OCI-LY3 (cell line): ENCODE measurements at regions not wholly inside any gene's neighbourhood (a gene's known extent, or its start where the extent isn't known, plus 50 kb on each side); places are given as distances from the start of the nearest gene placed in this dataset.

Experiments
- EZH2phosphoT487 ChIP-seq: fragments of 200-600 bp; shearing (Covaris generic); IDR thresholded peaks from 2 replicates; pipeline ENCODE4 v1.6.1; 2018; ENCODE audit warnings: antibody characterized with exemption, mixed run types, low read depth
- TF ChIP-seq, protein P1 (sequence below): fragments of 200-600, 300-600 bp; sonication (generic); IDR thresholded peaks from 2 replicates; pipeline ENCODE4 v1.5.1; 2014; ENCODE audit warnings: antibody characterized with exemption, low read length, low read depth

DNA sequence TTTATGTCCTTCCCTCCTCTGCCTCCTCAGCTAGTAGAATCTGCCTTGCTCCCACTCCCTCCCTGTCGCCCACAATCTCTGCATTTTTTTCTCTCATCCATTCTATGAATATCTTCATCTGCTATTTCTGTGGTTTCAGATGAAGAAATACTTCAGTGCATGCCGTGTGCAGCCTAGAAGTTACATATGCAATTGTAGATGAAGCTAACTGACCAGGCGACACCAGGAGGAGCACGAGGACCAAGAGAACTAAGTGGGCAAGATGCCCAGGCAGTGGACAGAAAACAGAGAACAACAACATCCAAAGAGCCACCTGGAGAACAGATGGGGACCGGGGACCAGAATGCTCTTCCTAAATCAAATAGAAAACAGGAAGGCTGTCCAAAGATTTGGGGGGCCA is 121.4 kb upstream of the ATP11B start:
- TF ChIP-seq, protein P1, sequence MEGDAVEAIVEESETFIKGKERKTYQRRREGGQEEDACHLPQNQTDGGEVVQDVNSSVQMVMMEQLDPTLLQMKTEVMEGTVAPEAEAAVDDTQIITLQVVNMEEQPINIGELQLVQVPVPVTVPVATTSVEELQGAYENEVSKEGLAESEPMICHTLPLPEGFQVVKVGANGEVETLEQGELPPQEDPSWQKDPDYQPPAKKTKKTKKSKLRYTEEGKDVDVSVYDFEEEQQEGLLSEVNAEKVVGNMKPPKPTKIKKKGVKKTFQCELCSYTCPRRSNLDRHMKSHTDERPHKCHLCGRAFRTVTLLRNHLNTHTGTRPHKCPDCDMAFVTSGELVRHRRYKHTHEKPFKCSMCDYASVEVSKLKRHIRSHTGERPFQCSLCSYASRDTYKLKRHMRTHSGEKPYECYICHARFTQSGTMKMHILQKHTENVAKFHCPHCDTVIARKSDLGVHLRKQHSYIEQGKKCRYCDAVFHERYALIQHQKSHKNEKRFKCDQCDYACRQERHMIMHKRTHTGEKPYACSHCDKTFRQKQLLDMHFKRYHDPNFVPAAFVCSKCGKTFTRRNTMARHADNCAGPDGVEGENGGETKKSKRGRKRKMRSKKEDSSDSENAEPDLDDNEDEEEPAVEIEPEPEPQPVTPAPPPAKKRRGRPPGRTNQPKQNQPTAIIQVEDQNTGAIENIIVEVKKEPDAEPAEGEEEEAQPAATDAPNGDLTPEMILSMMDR = no peak
- no peak for TF ChIP-seq EZH2phosphoT487
